GM19455 (cell line): ENCODE measurements at regions not wholly inside any gene's neighbourhood (a gene's known extent, or its start where the extent isn't known, plus 50 kb on each side); places are given as distances from the start of the nearest gene placed in this dataset.

ENCODE experiments used
- ATAC-seq: cut with Tn5 transposase; IDR thresholded peaks from one replicate; pipeline ENCODE4 v1.9.1; 2021; ENCODE audit not compliant: unreplicated experiment

GRCh38 chr10:8416192-8416701 lies 361.8 kb downstream of the GATA3 start:
- no peak for ATAC-seq

GRCh38 chr10:8416760-8417159 lies 362.3 kb downstream of the GATA3 start:
- no peak for ATAC-seq

- no peak for ATAC-seq
Measured at GRCh38 chr10:8417631-8418030, 363.1 kb downstream of the GATA3 start.

GRCh38 chr10:8418631-8419030 lies 364.1 kb downstream of the GATA3 start:
- no peak for ATAC-seq

- ATAC-seq = no peak
Measured at GRCh38 chr10:8420182-8420581, 365.7 kb downstream of the GATA3 start.

GRCh38 chr10:8424555-8425211 lies 370.2 kb downstream of the GATA3 start:
- ATAC-seq = no peak

GRCh38 chr10:8428654-8429053 lies 374.2 kb downstream of the GATA3 start:
- no peak for ATAC-seq

- ATAC-seq = no peak
Measured at GRCh38 chr10:8430321-8430720, 375.8 kb downstream of the GATA3 start.

GRCh38 chr10:8431511-8431910 lies 377.0 kb downstream of the GATA3 start:
- no peak for ATAC-seq

- no peak for ATAC-seq
Measured at GRCh38 chr10:8435186-8436055, 380.9 kb downstream of the GATA3 start.

GRCh38 chr10:8437896-8438295 lies 383.4 kb downstream of the GATA3 start:
- no peak for ATAC-seq

- no peak for ATAC-seq
Measured at GRCh38 chr10:8438603-8439002, 384.1 kb downstream of the GATA3 start.

GRCh38 chr10:8439040-8439439 lies 384.6 kb downstream of the GATA3 start:
- no peak for ATAC-seq

- no peak for ATAC-seq
Measured at GRCh38 chr10:8444630-8445029, 390.1 kb downstream of the GATA3 start.

GRCh38 chr10:8445353-8445752 lies 390.9 kb downstream of the GATA3 start:
- no peak for ATAC-seq

GRCh38 chr10:8449909-8450308 lies 395.4 kb downstream of the GATA3 start:
- ATAC-seq = no peak

- no peak for ATAC-seq
Measured at GRCh38 chr10:8453587-8453986, 399.1 kb downstream of the GATA3 start.

GRCh38 chr10:8454357-8454756 lies 399.9 kb downstream of the GATA3 start:
- ATAC-seq = no peak

- no peak for ATAC-seq
Measured at GRCh38 chr10:8455181-8455580, 400.7 kb downstream of the GATA3 start.

GRCh38 chr10:8456386-8456785 lies 401.9 kb downstream of the GATA3 start:
- no peak for ATAC-seq

GRCh38 chr10:8460626-8461025 lies 406.1 kb downstream of the GATA3 start:
- no peak for ATAC-seq

GRCh38 chr10:8462565-8462964 lies 408.1 kb downstream of the GATA3 start:
- ATAC-seq = no peak
